HCT116 (cell line): ENCODE measurements at regions not wholly inside any gene's neighbourhood (a gene's known extent, or its start where the extent isn't known, plus 50 kb on each side); places are given as distances from the start of the nearest gene placed in this dataset.

Source experiments
- ATAC-seq: fragments of 200-7000 bp; cut with Tn5 transposase; 2 replicates; pipeline ENCODE4 v1.9.1; 2020; ENCODE audit warnings: mild to moderate bottlenecking, moderate library complexity
- BruUV-seq: library from RNA; stranded (reverse); fragments of 400-500 nt; replicated peaks from 2 replicates; lab custom pipeline; 2021; lab: Mats Ljungman, UMichigan
- CTCF ChIA-PET: fragments of 300-600 bp; sonication (Branson Sonifier 250); formaldehyde crosslinking; loops from one replicate; lab custom pipeline; 2021; ENCODE audit warnings: antibody characterized with exemption; lab: Charles Lee
- POLR2A ChIA-PET: fragments of 300-600, 350-600 bp; sonication (Branson Sonifier 250); formaldehyde crosslinking; loops from one replicate; lab custom pipeline; 2021; ENCODE audit warnings: antibody characterized with exemption; lab: Charles Lee
- RAD21 ChIA-PET, 2 experiments: fragments of 300-600 bp; sonication (Branson Sonifier 250); formaldehyde crosslinking; loops; one replicate each; lab custom pipeline; 2023; ENCODE audit warnings: low total read pairs in 2 of 2; ENCODE audit not compliant: uncharacterized antibody in 2 of 2, unreplicated experiment in 2 of 2, low non-redundant PET in 1 of 2; lab: Charles Lee
- DNase-seq: peaks from one replicate; pipeline ENCODE4 v3.0.0-alpha.2; 2010; ENCODE audit warnings: low read depth, low spot score
- H2AFZ ChIP-seq: fragments of 200-600 bp; shearing (Covaris generic), sonication (generic); 2 replicates; pipeline ENCODE4 v1.6.1; 2017; ENCODE audit warnings: low read depth, mixed run types, mixed read lengths, antibody characterized with exemption, low read length; ENCODE audit not compliant: poor library complexity, severe bottlenecking
- H3K27ac ChIP-seq: 2 replicates; pipeline ENCODE4 v1.5.1; 2012; ENCODE audit warnings: low read depth, low read length
- H3K27me3 ChIP-seq: fragments of 200-600 bp; sonication (generic); 2 replicates; pipeline ENCODE4 v1.6.1; 2016; ENCODE audit warnings: mixed run types, low read length, mixed read lengths; ENCODE audit not compliant: insufficient read depth
- H3K36me3 ChIP-seq, 2 experiments: fragments of 200-500 bp in 1 of 2; fragments of 200-600 bp in 1 of 2; sonication (Bioruptor generic) in 1 of 2; sonication (generic) in 1 of 2; 2 replicates each; pipeline versions ENCODE4 v1.5.1 to v1.6.1; 2014 to 2016; ENCODE audit warnings: low read length in 2 of 2, inconsistent platforms in 1 of 2, mixed read lengths in 1 of 2, mixed run types in 1 of 2; ENCODE audit not compliant: insufficient read depth in 2 of 2, control insufficient read depth in 1 of 2
- H3K4me1 ChIP-seq, 2 experiments: fragments of 200-600 bp in 1 of 2; sonication (generic) in 1 of 2; 2 replicates each; pipeline versions ENCODE4 v1.5.1 to v1.6.1; 2012 to 2017; ENCODE audit warnings: low read length in 2 of 2, inconsistent platforms in 1 of 2, mild to moderate bottlenecking in 1 of 2, mixed read lengths in 1 of 2, mixed run types in 1 of 2, moderate library complexity in 1 of 2; ENCODE audit not compliant: insufficient read depth in 2 of 2, control insufficient read depth in 1 of 2
- H3K4me2 ChIP-seq: fragments of 200-600 bp; sonication (generic); 2 replicates; pipeline ENCODE4 v1.6.1; 2017; ENCODE audit warnings: mixed run types, low read length, mixed read lengths
- H3K4me3 ChIP-seq, 2 experiments: fragments of 200-600 bp in 1 of 2; sonication (generic) in 1 of 2; replicated peaks in 1 of 2; 2 replicates each; pipeline ENCODE4 v1.5.1; 2011 to 2016; ENCODE audit warnings: low read length in 2 of 2, control low read depth in 1 of 2, low read depth in 1 of 2, mild to moderate bottlenecking in 1 of 2, mixed read lengths in 1 of 2, mixed run types in 1 of 2
- H3K79me2 ChIP-seq: fragments of 200-600 bp; sonication (generic); 2 replicates; pipeline ENCODE4 v1.6.1; 2017; ENCODE audit warnings: mild to moderate bottlenecking, mixed run types, low read length, moderate library complexity, mixed read lengths; ENCODE audit not compliant: insufficient read depth
- H3K9ac ChIP-seq: fragments of 200-600 bp; sonication (generic); 2 replicates; pipeline ENCODE4 v1.6.1; 2016; ENCODE audit warnings: low read length, mixed read lengths
- H3K9me2 ChIP-seq: fragments of 200-600 bp; sonication (generic), shearing (Covaris generic); 2 replicates; pipeline ENCODE4 v1.6.1; 2017; ENCODE audit warnings: mixed run types, mild to moderate bottlenecking, moderate library complexity; ENCODE audit not compliant: insufficient read depth
- H3K9me3 ChIP-seq, 2 experiments: fragments of 200-500 bp in 1 of 2; fragments of 200-600 bp in 1 of 2; sonication (Bioruptor generic) in 1 of 2; sonication (generic) in 1 of 2; 2 replicates each; pipeline ENCODE4 v1.6.1; 2014 to 2017; ENCODE audit warnings: low read length in 2 of 2, mixed read lengths in 2 of 2, inconsistent platforms in 1 of 2, low read depth in 1 of 2, mild to moderate bottlenecking in 1 of 2, mixed run types in 1 of 2, moderate library complexity in 1 of 2; ENCODE audit not compliant: control insufficient read depth in 1 of 2, insufficient read depth in 1 of 2
- H4K20me1 ChIP-seq: fragments of 200-600 bp; sonication (generic), shearing (Covaris generic); 2 replicates; pipeline ENCODE4 v1.6.1; 2017; ENCODE audit warnings: mixed run types, mild to moderate bottlenecking, moderate library complexity; ENCODE audit not compliant: insufficient read depth
- ATF3 ChIP-seq: IDR thresholded peaks from 2 replicates; pipeline ENCODE4 v1.6.1; 2012
- CBX3 ChIP-seq: IDR thresholded peaks from 2 replicates; pipeline ENCODE4 v1.6.1; 2012; ENCODE audit warnings: low read depth
- CEBPB ChIP-seq: IDR thresholded peaks from 2 replicates; pipeline ENCODE4 v1.6.1; 2012; ENCODE audit warnings: low read depth
- CTCF ChIP-seq, 3 experiments: fragments of 200-600 bp in 1 of 3; sonication (generic) in 1 of 3; IDR thresholded peaks in 2 of 3; conservative IDR thresholded peaks in 1 of 3; 2 replicates each; pipeline ENCODE4 v1.5.1; 2012 to 2017; ENCODE audit warnings: low read depth in 2 of 3, low read length in 2 of 3, antibody characterized with exemption in 1 of 3, borderline replicate concordance in 1 of 3, control low read depth in 1 of 3, mild to moderate bottlenecking in 1 of 3, mixed read lengths in 1 of 3, mixed run types in 1 of 3, moderate library complexity in 1 of 3; ENCODE audit not compliant: insufficient read depth in 1 of 3
- ELF1 ChIP-seq: IDR thresholded peaks from 2 replicates; pipeline ENCODE4 v1.6.1; 2012; ENCODE audit warnings: low read depth, borderline replicate concordance
- EZH2phosphoT487 ChIP-seq: fragments of 200-600 bp; IDR thresholded peaks from 2 replicates; pipeline ENCODE4 v1.6.1; 2018; ENCODE audit warnings: antibody characterized with exemption, borderline replicate concordance
- SIN3A ChIP-seq: IDR thresholded peaks from 2 replicates; pipeline ENCODE4 v1.6.1; 2012; ENCODE audit warnings: low read depth
- YY1 ChIP-seq: IDR thresholded peaks from 2 replicates; pipeline ENCODE4 v1.6.1; 2011; ENCODE audit warnings: low read length, low read depth, moderate library complexity, mild to moderate bottlenecking; ENCODE audit not compliant: insufficient replicate concordance; ENCODE audit errors: extremely low read depth
- ZBTB33 ChIP-seq: IDR thresholded peaks from 2 replicates; pipeline ENCODE4 v1.6.1; 2011; ENCODE audit warnings: mild to moderate bottlenecking, low read length, moderate library complexity; ENCODE audit not compliant: insufficient replicate concordance; ENCODE audit errors: extremely low read depth
- intact Hi-C: fragments of 100-400 bp; cut with micrococcal nuclease; formaldehyde crosslinking; loops from 2 replicates; pipeline ENCODE4 v1.10.0; 2022

DNA sequence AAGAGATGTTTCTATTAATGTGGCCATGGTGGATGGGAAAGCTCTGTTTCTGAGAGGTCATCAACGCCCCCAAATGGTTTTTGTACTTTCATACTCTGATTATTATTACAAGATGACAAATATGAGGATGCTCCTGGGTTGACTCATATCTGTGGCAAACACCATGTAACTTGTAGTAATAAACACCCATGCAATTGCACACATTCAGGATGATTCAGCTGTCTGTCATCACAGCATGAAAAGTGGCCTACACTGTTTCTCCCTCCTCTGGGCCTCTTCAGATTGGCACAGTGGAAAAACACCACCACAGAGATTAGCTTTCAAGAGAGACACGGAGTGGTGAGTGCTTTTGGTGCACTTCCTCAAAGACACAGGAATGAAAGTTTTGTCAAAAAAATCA lies 85.4 kb downstream of the MTNR1B start (continued):
- TF ChIP-seq SIN3A (peak; percentile 81), CTCF (IDR thresholded peaks at IDR 0.05 in 2 of 3, conservative IDR thresholded peaks at IDR 0.05 in 1 of 3; ENCODE audit: borderline replicate concordance in 1 of 3, insufficient read depth in 1 of 3, low read depth in 2 of 3, low read length in 2 of 3) (no peak), YY1 (peak; percentile 73), ZBTB33 (peak; percentile 59), CEBPB (peak; percentile 98), EZH2phosphoT487 (no peak)

GRCh38 chr11:93059117-93059957 lies 89.9 kb downstream of the MTNR1B start:
- intact Hi-C loops, result no loop called here
- H3K36me3 ChIP-seq, result no peaks in the 10 kb centered on the region
- H3K27me3 ChIP-seq, result no peaks in the 10 kb centered on the region
- ATAC-seq (no peak), DNase-seq (no peak)
- ChIA-PET RAD21 (no interaction called here), POLR2A (no interaction called here), CTCF (interaction anchor here (1.6 kb wide), 1 partner anchor 117 kb away, joined by 3 read pairs; no protein-coding TSS in a partner anchor)
- H3K27ac ChIP-seq, result no peak overlapping the region
- no peaks in the 10 kb centered on the region for H3K9me3 ChIP-seq
- no peak for TF ChIP-seq CBX3
- no peak for TF ChIP-seq ATF3
- no peak for TF ChIP-seq CEBPB
- TF ChIP-seq ELF1, result no peak
- TF ChIP-seq YY1, result no peak
- no peak overlapping the region for H3K9ac ChIP-seq
- no peak overlapping the region for H3K4me2 ChIP-seq
- H4K20me1 ChIP-seq, result no peaks in the 10 kb centered on the region
- no TSS peak for BruUV-seq
- H2AFZ ChIP-seq, result no peak overlapping the region
- peaks cover 12 to 18% of the 10 kb centered on the region in 2 experiments; a peak in 3 of 4 replicates for H3K4me1 ChIP-seq
- H3K4me3 ChIP-seq, result no peak overlapping the region
- H3K9me2 ChIP-seq, result no peaks in the 10 kb centered on the region; the same call in 1 of the 2 replicates
- H3K79me2 ChIP-seq, result no peaks in the 10 kb centered on the region
